NOMO-1 treated with dmso at 0.1 percent for 144 hours (cell line): ENCODE measurements at regions not wholly inside any gene's neighbourhood (a gene's known extent, or its start where the extent isn't known, plus 50 kb on each side); places are given as distances from the start of the nearest gene placed in this dataset.

Experiments used
- DNase-seq: peaks from one replicate; lab custom pipeline; 2025; ENCODE audit not compliant: unreplicated experiment; lab: John Stamatoyannopoulos, UW

GRCh38 chr16:6165330-6165979, 1067.9 kb upstream of the EEF2KMT start:
- no peak for DNase-seq

DNA sequence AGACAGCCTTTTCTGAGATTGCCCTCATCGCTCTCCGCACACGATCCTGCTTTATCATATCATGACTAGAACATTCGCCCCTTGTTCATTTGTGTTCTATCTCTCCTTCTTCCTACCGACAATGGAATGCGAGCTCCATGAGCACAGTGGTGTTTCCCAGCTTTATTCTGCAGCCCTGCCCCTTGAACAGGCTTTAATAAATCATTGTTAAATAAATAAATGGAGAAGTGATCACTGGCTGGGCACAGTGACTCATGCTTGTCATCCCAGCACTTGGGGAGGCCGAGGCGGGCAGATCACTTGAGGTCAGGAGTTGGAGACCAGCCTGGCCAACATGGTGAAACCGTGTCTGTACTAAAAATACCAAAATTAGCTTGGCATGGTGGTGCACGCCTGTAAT, 1063.3 kb upstream of the EEF2KMT start:
- no peak for DNase-seq

GRCh38 chr16:6160303-6160702, 1062.7 kb upstream of the EEF2KMT start:
- no peak for DNase-seq

- DNase-seq, result no peak
These were observed 1060.2 kb upstream of the EEF2KMT start for GRCh38 chr16:6157806-6158205.

- no peak for DNase-seq
These were observed 1057.7 kb upstream of the EEF2KMT start for GRCh38 chr16:6155271-6155670.

DNA sequence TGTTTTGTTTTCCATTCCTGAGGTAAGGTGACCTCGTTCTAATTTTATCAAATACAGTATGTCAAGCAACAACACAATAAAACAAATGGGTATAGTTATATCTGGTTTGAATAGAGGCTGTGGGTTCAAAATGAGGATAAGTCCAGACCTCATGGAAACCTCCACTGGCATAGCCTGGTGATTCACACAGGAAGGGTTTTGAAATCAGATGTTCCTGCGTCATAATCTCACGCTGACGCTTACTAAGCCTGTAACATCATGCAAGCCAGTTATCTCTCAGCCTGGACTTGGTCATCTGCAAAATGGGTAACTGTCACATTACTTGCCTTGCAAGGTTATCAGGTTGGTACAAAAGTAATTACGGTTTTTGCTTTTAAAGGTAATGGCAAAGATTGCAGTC, 1056.3 kb upstream of the EEF2KMT start:
- DNase-seq, result no peak

DNA sequence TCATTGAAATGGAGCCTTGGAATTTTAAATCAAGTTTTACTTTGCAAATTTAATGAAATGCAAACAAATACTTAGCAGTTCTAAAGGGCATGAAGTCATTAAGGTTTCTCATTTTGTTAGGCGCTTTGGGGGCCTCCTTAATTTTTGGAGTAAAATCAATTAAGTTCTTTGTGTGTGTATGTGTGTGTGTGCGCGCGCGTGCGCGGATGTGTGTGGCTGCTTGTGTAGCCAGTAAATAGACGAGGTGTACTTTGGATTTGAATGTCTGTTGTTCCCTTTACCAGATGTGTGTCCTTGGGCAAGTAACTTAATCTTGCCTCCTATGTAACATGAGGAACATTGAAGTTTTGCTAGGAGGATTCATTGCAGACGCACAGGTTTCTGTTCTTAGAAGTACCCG, 1051.4 kb upstream of the EEF2KMT start:
- no peak for DNase-seq

DNA sequence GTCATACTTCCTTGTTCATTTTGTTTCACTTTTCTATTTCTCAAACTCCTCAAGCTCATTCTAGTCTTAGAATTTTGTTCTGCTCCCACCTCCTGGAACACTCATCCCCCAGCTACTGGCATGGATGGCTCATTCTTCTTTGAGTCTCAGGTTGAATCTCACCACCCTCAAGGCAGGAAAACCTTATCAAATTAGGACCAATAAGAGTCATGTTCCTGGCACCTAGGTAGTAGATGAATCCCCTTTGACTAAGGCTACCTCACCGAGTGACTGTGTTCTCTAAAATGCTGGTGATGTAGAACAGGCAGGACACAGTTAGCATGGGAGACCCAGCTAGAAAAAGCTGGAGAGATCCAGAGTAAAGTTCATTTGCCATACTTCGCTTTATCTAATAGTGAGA, 1050.8 kb upstream of the EEF2KMT start:
- no peak for DNase-seq

DNA sequence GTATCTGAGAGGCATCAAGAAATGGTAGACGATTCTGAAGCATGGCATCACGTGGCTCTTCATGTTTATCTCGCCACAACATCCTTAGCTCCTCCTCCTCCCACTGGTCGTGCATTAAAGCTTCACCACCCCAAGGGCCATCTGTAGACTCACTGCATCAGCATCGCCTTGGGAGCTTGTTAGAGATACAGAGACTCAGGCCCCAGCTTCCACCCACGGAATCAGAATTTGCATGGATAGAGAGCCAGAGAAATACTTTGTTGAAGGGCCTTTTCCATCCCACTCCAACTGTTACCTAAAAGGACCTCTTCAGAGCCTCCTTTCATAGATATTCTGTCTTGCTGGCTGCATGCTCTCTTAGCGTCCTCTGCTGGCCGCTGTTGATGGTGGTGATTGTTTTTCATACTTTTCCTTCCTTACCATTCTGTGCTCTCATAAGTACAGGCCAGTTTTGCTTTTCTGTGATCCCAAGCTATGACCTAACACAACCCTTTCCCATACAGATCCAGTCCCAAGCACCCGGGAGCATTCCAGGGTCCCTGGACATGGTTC, 1049.4 kb upstream of the EEF2KMT start:
- no peak for DNase-seq

- no peak for DNase-seq
These were observed 1048.8 kb upstream of the EEF2KMT start for GRCh38 chr16:6146356-6146755.

GRCh38 chr16:6144463-6144862, 1046.9 kb upstream of the EEF2KMT start:
- no peak for DNase-seq

- no peak for DNase-seq
These were observed 1045.4 kb upstream of the EEF2KMT start for GRCh38 chr16:6143020-6143419.

DNA sequence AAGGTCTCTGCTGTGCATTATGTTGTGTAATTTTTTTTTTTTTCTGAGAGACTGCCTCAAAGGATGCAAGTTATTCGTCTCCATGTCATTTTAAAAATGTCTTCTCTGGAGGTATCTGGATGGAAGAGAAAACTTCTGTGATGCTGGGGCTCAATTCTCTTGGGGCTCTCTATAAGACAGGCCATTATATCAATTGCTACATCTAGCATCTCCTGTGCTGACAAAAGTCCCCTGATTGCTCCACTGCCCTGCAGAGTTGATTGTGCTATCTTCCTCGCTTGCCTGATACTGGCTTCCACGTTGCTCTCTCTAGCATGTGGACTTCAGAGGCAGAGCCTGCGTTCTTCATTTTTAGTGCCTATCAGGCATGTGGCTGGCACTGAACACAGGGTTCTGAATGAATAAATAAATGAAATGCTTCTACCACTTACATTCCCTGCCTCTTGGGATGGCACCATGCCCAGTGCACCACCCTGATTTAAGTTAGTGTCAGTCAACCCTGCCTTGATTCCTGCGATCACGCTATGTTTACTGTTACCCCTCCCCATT, 1035.5 kb upstream of the EEF2KMT start:
- no peak for DNase-seq

DNA sequence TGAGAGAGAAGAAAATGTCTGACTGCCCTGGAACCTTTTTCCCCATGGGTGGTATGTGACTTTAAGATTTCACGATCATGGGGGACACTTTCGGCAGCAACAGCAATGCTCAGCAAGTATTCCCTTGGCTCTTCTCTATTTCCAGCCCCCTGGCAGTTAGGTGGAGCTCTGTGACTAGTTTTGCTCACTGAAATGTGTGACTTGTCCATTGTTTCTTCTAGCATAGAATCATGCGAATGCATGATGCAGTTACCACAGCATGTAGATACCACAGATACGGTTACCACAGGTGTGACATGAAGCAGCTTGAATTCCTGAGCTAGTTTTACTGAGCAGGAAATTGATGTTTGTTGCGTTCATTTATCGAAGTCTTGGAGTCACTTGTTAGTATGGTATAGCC, 1034.5 kb upstream of the EEF2KMT start:
- no peak for DNase-seq

GRCh38 chr16:6131526-6132050, 1034.0 kb upstream of the EEF2KMT start:
- DNase-seq, result no peak

DNA sequence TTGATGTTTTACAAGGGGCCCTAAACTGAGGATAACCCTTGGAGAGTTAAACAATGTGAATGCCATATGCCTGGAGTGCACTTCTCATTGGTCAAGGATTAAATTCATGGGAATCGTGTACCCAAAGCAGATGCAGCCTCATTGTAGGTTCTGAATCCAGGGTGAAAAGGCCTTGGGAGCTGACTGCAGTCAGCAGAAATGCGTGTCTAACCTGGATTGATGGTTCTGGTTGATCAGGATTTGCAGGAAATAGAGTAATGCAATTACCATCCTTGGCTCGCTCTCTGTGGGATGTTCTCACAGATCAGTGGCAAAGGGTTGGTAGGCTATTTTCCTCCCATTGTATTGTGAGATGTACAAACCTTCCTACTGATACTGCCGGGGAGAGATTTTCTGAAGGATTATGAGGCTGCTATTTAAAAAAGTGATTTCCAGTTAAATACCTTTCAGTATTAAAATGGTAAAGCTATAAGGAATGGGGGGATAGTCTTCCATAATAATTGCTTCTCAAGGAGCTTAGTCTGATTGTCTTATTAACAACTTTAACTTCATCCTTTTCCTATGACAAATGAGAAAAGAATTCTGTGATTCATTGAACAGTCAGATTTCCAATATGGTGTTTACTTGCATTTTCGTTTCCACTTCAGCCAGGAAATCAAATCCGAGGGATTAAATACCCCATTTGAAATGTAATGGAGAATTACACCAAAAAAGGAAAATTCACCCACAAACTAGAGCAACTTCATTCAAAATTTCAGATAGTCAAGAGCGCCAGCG, 1028.1 kb upstream of the EEF2KMT start:
- DNase-seq, result no peak

DNA sequence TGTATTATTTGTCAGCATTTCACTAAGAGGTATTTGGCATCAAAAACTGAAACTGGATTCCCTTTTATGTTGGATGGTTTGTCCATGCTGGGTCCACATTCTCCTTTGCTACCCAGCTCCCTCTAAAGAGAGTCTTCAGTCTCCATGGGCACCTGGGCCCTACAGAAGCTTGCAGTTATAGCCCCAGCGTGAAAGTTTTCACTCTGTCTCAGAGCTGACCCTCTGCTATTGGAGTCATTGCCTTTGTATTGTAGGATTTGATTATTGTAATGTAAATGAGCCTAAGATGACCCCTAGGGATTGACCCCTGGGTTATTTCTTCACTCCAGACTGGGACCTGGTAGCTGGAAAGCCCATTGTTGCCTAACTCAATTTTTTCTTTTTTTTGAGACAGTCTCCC, 1026.5 kb upstream of the EEF2KMT start:
- DNase-seq, result no peak

- DNase-seq, result no peak
These were observed 1024.8 kb upstream of the EEF2KMT start for GRCh38 chr16:6122401-6122800.

DNA sequence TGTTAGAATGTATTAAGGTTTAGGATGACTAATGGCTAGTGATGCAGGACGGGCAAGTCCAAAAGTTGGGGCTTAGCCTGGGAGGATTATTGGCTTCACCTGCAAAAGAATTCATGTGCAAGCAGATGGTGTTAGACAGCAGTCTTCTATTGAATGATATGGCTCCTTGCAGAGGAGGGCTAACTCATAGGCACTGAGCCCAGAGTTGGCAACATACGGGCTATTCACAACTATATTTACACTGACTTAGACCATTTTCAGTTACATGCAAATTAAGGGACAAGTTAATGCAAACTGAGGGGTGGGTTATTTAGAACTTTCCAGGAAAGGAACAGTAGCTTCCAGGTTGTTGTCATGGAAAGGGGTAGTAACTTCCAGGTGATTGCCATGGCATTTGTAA, 1017.1 kb upstream of the EEF2KMT start:
- DNase-seq, result no peak

- DNase-seq, result no peak
These were observed 1016.2 kb upstream of the EEF2KMT start for GRCh38 chr16:6113749-6114148.

- no peak for DNase-seq
These were observed 1015.1 kb upstream of the EEF2KMT start for GRCh38 chr16:6112700-6113099.

GRCh38 chr16:6111390-6111789, 1013.8 kb upstream of the EEF2KMT start:
- no peak for DNase-seq
